ENCODE measurements at regions not wholly inside any gene's neighbourhood (a gene's known extent, or its start where the extent isn't known, plus 50 kb on each side); places are given as distances from the start of the nearest gene placed in this dataset.

- ChIA-PET POLR2A (no interaction called here), CTCF (no interaction called here)
- no TSS peak for BruUV-seq (replicated peaks)
- no peaks in the 10 kb centered on the region for H3K4me1 Mint-ChIP-seq (ENCODE audit: low read depth, unreplicated experiment)
- H3K4me3 ChIP-seq (ENCODE audit: low read depth, low read length) = no peak overlapping the region
- intact Hi-C loops (cut with micrococcal nuclease; ENCODE audit: unreplicated experiment) = no loop called here
- no peak for TF ChIP-seq CTCF (IDR thresholded peaks at IDR 0.05; ENCODE audit: insufficient read depth in 1 of 2, low read depth in 1 of 2, low read length in 1 of 2, severe bottlenecking in 1 of 2, unreplicated experiment in 1 of 2)
- H3K9me3 ChIP-seq = no peaks in the 10 kb centered on the region
- no peak overlapping the region for H3K27ac Mint-ChIP-seq (ENCODE audit: unreplicated experiment)
- H3K9me3 Mint-ChIP-seq (ENCODE audit: unreplicated experiment) = no peaks in the 10 kb centered on the region
- peaks cover 7% of the 10 kb centered on the region for H3K27me3 Mint-ChIP-seq (ENCODE audit: insufficient read depth, unreplicated experiment)
- no peaks in the 10 kb centered on the region for H3K4me1 ChIP-seq
- DNase-seq = no peak
- no peaks in the 10 kb centered on the region for H3K36me3 ChIP-seq (ENCODE audit: control insufficient read depth, insufficient read depth, low read length)
- no peaks in the 10 kb centered on the region for H3K36me3 Mint-ChIP-seq (ENCODE audit: insufficient read depth, unreplicated experiment)
- H3K27me3 ChIP-seq (replicated peaks; ENCODE audit: control insufficient read depth, insufficient read depth, low read length) = no peaks in the 10 kb centered on the region; the same call in none of the 2 replicates
- no peak overlapping the region for H3K4me3 Mint-ChIP-seq (ENCODE audit: unreplicated experiment)
Measured at GRCh38 chr2:41736105-41736567, 311.7 kb upstream of the PKDCC start.

- no peak overlapping the region for H3K27ac Mint-ChIP-seq (ENCODE audit: unreplicated experiment)
Measured at GRCh38 chr2:41736586-41736985, 311.2 kb upstream of the PKDCC start.

GRCh38 chr2:41737888-41738287 lies 309.9 kb upstream of the PKDCC start:
- Histone ChIP-seq H3K9me3 (no peaks in the 10 kb centered on the region), H3K36me3 (ENCODE audit: control insufficient read depth, insufficient read depth, low read length) (no peaks in the 10 kb centered on the region), H3K27me3 (replicated peaks; ENCODE audit: control insufficient read depth, insufficient read depth, low read length) (no peaks in the 10 kb centered on the region; the same call in none of the 2 replicates), H3K4me1 (no peaks in the 10 kb centered on the region), H3K4me3 (ENCODE audit: low read depth, low read length) (no peak overlapping the region)
- Mint-ChIP-seq H3K4me1 (ENCODE audit: low read depth, unreplicated experiment) (no peaks in the 10 kb centered on the region), H3K27ac (ENCODE audit: unreplicated experiment) (no peak overlapping the region), H3K9me3 (ENCODE audit: unreplicated experiment) (no peaks in the 10 kb centered on the region), H3K36me3 (ENCODE audit: insufficient read depth, unreplicated experiment) (no peaks in the 10 kb centered on the region), H3K4me3 (ENCODE audit: unreplicated experiment) (no peak overlapping the region), H3K27me3 (ENCODE audit: insufficient read depth, unreplicated experiment) (peaks cover 7% of the 10 kb centered on the region)
- CTCF ChIA-PET = no interaction called here
- no peak for DNase-seq
- intact Hi-C loops (cut with micrococcal nuclease; ENCODE audit: unreplicated experiment) = no loop called here
- POLR2A ChIA-PET = no interaction called here
- TF ChIP-seq CTCF (IDR thresholded peaks at IDR 0.05; ENCODE audit: insufficient read depth in 1 of 2, low read depth in 1 of 2, low read length in 1 of 2, severe bottlenecking in 1 of 2, unreplicated experiment in 1 of 2) = no peak
- no TSS peak for BruUV-seq (replicated peaks)

More at GRCh38 chr2:41736586-41736985, 311.2 kb upstream of the PKDCC start:
- no peaks in the 10 kb centered on the region; the same call in none of the 2 replicates for H3K27me3 ChIP-seq (replicated peaks; ENCODE audit: control insufficient read depth, insufficient read depth, low read length)
- Mint-ChIP-seq H3K9me3 (ENCODE audit: unreplicated experiment) (no peaks in the 10 kb centered on the region), H3K27me3 (ENCODE audit: insufficient read depth, unreplicated experiment) (peaks cover 7% of the 10 kb centered on the region), H3K36me3 (ENCODE audit: insufficient read depth, unreplicated experiment) (no peaks in the 10 kb centered on the region), H3K4me1 (ENCODE audit: low read depth, unreplicated experiment) (no peaks in the 10 kb centered on the region), H3K4me3 (ENCODE audit: unreplicated experiment) (no peak overlapping the region)
- no peaks in the 10 kb centered on the region for H3K4me1 ChIP-seq
- intact Hi-C loops (cut with micrococcal nuclease; ENCODE audit: unreplicated experiment) = no loop called here
- no peaks in the 10 kb centered on the region for H3K36me3 ChIP-seq (ENCODE audit: control insufficient read depth, insufficient read depth, low read length)
- DNase-seq = no peak
- TF ChIP-seq CTCF (IDR thresholded peaks at IDR 0.05; ENCODE audit: insufficient read depth in 1 of 2, low read depth in 1 of 2, low read length in 1 of 2, severe bottlenecking in 1 of 2, unreplicated experiment in 1 of 2) = no peak
- CTCF ChIA-PET = no interaction called here
- no peaks in the 10 kb centered on the region for H3K9me3 ChIP-seq
- POLR2A ChIA-PET = no interaction called here
- H3K4me3 ChIP-seq (ENCODE audit: low read depth, low read length) = no peak overlapping the region
- no TSS peak for BruUV-seq (replicated peaks)
